ENCODE measurements at regions not wholly inside any gene's neighbourhood (a gene's known extent, or its start where the extent isn't known, plus 50 kb on each side); places are given as distances from the start of the nearest gene placed in this dataset.

- TF ChIP-seq, protein P1, sequence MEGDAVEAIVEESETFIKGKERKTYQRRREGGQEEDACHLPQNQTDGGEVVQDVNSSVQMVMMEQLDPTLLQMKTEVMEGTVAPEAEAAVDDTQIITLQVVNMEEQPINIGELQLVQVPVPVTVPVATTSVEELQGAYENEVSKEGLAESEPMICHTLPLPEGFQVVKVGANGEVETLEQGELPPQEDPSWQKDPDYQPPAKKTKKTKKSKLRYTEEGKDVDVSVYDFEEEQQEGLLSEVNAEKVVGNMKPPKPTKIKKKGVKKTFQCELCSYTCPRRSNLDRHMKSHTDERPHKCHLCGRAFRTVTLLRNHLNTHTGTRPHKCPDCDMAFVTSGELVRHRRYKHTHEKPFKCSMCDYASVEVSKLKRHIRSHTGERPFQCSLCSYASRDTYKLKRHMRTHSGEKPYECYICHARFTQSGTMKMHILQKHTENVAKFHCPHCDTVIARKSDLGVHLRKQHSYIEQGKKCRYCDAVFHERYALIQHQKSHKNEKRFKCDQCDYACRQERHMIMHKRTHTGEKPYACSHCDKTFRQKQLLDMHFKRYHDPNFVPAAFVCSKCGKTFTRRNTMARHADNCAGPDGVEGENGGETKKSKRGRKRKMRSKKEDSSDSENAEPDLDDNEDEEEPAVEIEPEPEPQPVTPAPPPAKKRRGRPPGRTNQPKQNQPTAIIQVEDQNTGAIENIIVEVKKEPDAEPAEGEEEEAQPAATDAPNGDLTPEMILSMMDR (IDR thresholded peaks at IDR 0.05): no peak
- ATAC-seq (ENCODE audit: low FRiP score) (no peak), DNase-seq (ENCODE audit: low spot score) (no peak)
Measured at GRCh38 chr12:105462831-105463230, 132.3 kb downstream of the C12orf75 start.

GRCh38 chr12:105464406-105464805 lies 133.9 kb downstream of the C12orf75 start:
- TF ChIP-seq, protein P1 (IDR thresholded peaks at IDR 0.05): no peak
- ATAC-seq (ENCODE audit: low FRiP score) (no peak), DNase-seq (ENCODE audit: low spot score) (no peak)

GRCh38 chr12:105466231-105466900 lies 135.9 kb downstream of the C12orf75 start:
- DNase-seq (ENCODE audit: low spot score) (no peak), ATAC-seq (ENCODE audit: low FRiP score) (no peak)
- TF ChIP-seq, protein P1 (IDR thresholded peaks at IDR 0.05): no peak

GRCh38 chr12:105466901-105467598 lies 136.6 kb downstream of the C12orf75 start:
- DNase-seq (ENCODE audit: low spot score) (no peak), ATAC-seq (ENCODE audit: low FRiP score) (no peak)
- TF ChIP-seq, protein P1 (IDR thresholded peaks at IDR 0.05): no peak

DNA sequence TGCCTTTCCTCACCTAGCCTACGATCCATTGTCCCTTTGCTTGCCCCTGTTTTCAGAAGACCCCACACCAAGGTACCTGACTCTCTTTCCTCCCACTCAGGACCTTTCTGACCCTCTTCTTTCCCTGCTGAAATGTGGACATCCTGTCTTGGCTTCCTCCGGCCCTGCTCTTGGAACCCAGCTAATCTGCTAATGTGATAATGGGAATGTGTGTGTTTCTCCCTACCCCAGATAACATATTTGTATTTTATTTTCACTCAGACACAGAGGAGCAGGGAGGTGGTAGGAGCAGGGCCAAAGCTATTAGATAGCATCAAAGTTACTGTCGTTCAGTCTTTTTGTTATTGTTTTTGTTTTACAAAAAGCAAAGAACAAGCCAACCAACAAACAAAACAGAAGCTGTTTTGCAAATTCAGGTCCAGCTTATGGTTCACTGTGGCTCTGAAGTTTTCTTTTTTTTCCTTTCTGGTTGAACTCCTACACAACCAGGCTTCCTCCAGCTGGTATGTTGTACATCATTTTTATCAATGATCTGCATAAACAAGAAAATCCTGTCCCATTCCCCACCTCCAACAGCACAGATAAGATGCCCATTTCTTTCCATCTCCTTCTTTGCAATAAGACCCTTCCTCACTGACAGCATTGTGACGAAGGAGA lies 137.3 kb downstream of the C12orf75 start:
- ATAC-seq (ENCODE audit: low FRiP score): no peak
- TF ChIP-seq, protein P1 (IDR thresholded peaks at IDR 0.05): no peak
- no peak for DNase-seq (ENCODE audit: low spot score)

- TF ChIP-seq, protein P1 (IDR thresholded peaks at IDR 0.05): no peak
- no peak for ATAC-seq (ENCODE audit: low FRiP score)
- DNase-seq (ENCODE audit: low spot score): no peak
Measured at GRCh38 chr12:105468464-105468863, 138.0 kb downstream of the C12orf75 start.

Data from omental fat pad (tissue), 3 donors.